DMS 273 (cell line): ENCODE measurements at regions not wholly inside any gene's neighbourhood (a gene's known extent, or its start where the extent isn't known, plus 50 kb on each side); places are given as distances from the start of the nearest gene placed in this dataset.

Experiments used
- DNase-seq: peaks from one replicate; lab custom pipeline; 2025; ENCODE audit not compliant: unreplicated experiment; lab: John Stamatoyannopoulos, UW

DNA sequence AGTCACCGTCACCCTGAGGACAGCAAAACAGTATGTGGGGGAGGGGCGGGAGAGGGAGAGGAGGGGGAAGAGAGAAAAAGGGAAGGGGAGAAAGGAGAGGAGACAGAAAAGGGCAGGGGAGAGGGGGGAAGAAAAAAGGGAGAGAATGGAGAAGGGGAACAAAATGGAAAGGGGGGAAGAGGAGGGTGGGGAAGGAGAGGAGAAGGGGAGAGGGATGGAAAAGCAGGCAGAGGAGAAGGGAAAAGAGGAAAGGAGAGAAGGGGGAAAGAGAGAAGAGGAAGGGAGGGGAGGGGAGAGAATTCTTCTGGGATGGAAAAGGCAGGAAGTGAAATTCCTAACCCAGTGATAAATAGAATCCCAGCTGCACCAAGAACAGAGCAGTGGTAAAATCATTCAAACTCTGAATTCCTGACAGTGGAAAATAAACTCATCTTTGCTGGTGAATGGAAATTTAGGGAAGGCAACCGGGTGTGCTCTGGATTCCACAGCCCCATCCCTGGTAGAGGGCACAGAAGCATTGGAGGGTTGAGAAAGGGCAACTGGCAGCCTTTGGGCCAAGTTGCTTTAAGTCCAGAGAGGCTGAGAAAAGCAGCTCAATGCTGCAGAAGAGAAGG, 244.2 kb downstream of the BCOR start:
- no peak for DNase-seq

DNA sequence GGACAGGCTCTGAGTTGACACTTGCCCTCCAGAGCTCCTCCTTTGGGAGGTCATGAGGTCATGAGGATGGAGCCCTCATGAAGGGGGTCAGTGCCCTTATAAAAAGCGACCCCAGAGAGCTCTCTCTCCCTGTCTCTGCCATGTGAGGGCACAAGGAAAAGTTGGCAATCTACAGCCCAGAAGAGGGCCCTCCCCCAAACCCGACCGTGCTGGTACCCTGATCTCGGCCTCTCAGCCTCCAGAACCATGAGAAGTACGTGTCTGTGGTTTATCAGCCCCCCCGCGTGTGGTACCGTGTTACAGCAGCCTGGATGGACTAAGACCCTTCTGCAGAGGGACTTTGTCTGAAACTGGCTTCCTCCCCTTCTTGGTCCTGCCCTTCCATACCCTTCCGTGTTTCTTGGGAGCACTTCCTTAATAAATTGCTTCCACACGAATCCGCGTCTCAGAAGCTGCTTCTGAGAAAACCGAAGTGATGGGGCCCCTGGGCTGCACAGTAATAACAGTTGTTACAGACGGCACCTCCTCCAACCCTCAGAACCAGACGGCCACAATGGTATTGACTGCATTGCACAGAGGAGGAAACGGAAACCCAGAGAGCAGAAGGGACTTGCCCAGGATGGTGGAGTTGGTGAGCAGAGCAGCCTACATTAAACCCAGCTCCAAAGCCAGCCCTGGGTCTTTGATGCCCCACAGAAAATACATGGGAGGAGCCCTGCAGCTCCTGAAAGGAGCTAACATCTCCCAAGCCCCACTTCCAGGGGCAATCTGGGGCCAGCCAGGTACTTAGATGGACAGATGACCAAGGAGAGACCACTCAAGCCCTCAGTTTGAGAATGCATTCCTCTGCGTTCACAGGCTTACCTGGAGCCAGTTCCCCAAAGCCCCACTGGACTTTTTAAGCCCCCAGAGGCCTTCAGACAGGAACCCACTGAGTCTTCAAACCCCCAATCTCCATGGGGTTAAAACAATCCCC, 242.7 kb downstream of the BCOR start:
- peak; percentile 36 for DNase-seq

DNA sequence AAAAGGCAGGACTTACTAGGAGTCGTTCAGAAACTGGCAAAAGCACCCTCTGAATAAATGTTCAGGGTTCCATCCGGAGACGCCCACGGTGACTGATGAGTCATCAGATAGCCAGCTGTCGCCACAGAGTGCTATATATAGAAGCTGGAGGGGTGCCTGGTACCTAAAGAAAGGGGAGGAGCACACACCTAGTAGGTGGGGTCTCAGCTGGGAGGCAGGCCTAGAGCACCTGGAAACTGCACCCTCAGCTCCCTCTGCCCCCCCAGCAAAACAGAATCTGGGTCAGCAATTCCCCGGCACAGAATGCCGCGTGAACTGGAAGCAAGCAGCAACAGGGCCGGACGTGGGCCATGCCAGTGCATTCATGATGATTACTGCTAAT, 242.0 kb downstream of the BCOR start:
- DNase-seq: peak; percentile 87

DNA sequence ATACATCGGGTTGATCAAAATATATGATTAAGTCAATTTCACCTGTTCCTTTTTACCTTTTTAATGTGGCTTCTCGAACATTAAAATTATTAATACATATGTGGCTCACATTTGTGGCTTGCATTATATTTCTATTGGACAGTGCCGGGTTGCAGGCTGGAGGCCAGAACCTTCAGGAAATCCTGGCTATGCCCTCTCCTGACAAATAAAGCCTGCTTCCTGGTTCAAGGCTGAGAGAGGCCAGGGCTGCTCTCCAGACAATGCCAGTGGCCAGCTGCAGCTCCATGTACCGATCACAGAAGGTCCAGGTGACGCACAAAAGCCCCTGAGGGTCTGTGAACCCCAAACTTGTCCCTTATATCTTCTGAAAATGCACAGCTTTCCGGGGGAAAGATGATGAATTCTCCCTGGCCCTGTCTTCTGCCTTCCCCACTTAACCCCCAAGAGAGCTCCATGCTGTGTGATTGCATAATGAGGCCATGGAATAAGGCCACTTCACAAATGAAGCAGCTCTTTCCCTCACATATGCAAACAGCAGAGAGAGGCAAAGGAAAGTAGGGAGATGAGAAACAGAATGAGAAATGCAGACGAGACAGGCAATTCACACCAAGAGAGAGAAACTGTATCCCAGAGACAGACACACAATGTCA, 241.2 kb downstream of the BCOR start:
- DNase-seq: no peak

DNA sequence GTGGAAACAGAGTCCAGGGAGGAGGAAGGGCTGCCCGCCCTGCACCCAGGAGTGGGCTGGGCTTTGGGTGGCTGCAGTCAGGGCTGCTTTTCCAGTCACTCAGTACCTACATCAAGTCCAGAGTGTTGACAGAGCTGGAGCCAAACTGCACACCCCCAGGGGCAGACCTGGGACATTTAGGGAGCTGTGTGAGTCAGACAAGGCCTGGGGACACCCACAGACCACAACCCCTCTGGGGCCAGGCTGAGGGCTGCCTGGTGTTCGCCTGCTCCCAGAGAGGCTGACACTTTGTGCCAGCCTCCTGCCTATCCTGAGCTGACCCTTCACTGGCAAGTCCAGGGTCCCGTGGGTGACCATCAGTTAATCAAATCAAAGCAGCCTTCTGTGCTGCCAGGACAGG, 240.0 kb downstream of the BCOR start:
- no peak for DNase-seq

DNA sequence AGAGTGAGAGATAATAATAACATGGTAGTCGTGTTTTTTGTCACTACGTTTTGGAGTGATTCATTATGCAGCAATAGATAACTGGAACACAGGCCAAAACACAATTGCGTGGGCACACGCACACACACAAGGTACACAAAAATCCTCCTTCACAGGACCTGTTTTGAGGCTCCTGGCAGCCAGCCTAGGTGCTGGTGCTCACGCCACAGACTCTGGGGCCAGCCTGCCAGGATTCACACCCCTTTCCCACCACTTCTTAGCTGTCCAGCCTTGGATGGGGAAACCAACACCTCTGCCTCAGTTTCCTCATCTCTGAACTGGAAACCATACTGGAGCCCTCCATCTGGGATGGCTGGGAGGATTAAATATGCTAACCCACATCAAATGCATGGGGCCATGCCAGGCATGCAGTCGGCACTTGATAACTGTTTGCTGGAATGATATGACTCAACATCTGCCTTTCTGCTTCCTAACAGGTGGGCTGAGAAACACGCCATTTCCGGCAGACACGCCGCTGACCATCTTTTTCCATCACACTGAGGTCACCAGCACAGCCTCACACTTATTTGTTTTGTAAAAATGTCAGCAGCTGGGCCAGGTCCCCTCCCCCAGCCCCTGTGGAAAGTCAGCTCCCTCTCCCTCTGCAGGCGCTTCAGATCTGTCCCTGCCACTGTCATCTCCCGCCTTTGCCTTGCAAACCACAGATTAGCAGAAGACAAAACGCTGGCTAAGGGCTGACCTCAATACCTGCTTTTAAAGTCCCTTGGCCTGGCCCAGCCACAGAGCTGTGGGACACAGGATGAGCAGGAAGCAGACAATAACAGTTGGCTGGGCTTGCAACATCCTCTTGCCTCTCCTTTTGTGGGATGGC, 237.5 kb downstream of the BCOR start:
- DNase-seq: peak; percentile 75

DNA sequence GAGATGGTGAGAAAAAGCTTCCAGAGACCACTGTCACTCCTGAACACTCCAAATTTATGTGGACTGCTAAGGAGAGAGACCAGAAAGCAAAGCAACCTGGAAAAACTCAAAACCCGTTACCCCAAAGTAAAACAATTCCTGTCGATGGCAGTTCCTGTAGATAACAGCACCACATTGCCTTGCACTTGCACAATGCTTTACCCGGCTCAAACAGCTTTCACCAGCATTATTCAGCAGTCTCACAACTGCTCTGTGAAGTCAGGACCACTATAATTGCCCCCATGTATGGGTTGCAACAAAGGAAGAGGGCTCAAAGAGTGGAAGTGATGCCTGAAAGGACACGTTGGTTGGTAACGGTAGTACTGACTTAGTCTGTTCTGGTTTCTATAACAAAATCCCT, 234.8 kb downstream of the BCOR start:
- DNase-seq: no peak

DNA sequence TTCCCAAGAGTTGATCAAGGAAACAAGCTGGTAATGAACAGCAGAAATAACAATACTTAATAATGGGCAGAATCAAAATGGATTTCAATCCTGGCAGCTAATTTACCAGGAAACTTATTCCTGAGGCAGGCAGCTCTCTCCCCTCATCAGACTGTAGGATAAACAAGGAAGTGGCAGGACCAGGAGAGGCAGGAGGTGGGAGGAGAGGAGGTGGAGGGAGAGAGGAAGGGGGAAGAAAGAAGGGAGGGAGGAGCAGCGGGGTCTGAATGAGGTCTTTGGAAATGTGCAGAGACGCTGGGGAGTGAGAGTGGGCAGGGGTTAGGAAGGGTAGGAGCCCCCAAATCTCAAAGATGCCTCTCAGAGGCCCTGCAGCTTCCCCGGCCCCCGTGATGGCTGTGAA, 231.5 kb downstream of the BCOR start:
- no peak for DNase-seq

DNA sequence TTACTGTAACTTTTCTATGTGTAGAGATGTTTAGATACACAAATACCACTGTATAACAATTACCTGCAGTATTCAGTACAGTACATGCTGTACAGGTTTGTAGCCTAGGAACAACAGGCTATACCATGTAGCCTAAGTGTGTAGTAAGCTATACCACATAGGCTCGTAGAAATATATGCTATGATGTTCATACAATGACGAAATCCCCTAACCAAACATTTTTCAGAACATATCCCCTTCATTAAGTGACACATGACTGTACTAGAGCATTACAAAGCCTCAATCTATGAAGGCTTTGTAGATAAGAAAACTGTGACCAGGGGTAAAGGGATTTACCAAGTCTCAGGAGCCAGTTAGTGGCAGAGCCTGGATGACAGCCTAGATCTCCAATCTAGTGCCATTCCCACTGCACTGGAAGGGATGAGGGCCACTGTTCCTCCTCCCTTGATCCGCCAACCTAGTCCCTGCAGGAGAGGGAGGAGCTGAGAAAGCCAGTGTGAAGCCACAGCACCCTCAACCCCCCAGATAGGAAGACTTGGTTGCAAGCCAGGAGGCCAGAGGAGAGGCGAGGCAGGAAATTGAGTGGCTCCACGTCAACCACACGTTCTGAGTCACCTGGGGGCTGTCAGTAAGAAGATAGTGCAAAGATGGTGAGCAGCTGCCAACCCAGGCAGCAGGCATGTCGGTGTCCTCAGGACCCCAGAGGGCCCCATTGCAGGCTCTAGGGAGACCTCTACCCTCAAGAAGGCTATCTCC, 227.7 kb downstream of the BCOR start:
- no peak for DNase-seq

DNA sequence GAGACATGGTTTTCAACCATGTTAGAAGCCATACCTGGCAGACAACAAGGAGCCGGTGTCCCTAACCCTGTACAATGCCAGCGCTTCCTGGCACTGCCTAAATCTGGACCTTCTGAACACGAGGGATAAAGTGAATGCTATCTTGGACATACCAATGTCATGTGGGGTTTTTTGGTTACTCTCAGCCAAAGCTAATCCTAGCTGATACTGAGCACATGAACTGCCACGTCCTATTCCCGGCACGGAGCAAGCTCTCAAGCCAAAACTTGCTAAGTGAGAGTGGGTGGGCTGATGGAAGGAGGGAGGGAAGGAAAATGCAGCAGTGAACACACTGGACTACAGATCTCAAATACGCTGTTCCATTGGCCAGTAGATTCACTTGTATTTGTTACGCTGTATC, 226.1 kb downstream of the BCOR start:
- DNase-seq: no peak

DNA sequence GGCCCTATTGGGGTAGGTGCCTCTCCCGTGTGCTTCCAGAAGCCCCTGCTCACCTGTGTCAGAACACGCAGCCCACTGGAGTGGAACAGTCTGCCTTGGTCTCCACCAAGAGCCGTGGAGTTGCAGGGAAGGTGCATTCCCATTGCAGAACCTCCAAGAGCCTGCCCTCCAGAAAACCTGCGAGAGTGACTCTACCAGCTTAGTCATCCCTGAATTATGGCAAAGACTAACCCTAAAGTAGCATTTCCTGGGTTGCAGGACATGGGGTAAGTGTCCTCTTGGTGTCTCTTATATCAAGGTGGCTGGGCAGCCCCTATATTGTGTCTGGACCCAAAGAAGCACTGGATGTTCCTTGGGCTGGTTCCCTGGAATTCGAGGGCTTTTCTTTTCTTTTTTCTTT, 224.6 kb downstream of the BCOR start:
- no peak for DNase-seq

DNA sequence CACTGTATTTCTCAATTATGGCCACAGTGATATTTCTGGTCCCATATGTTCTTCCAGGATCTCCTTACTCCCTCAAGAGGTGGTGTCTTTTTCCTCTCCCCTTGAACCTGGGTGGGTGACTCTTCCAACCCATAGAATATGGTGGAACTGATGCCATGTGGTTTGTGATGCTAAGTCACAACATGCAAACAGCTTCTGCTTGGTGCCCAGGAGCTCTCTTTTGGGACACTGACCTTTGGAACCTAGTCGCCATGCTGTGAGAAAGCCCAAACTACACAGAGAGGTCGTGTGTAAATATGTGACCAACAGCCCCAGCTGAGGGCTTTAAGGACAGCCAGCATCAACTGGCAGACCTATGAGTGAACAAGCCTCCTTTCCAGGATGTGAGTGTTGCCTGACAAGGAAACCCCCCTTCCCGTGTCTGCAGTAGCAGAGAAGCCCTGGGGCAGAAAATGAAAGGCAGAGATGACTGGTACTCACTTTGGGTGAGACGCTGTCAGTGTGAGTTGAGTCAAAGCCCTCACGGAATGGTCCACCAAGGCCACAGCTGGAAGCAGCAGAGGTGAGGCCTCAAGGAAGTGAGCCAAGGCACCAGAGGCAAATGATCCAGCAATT, 223.4 kb downstream of the BCOR start:
- no peak for DNase-seq

DNA sequence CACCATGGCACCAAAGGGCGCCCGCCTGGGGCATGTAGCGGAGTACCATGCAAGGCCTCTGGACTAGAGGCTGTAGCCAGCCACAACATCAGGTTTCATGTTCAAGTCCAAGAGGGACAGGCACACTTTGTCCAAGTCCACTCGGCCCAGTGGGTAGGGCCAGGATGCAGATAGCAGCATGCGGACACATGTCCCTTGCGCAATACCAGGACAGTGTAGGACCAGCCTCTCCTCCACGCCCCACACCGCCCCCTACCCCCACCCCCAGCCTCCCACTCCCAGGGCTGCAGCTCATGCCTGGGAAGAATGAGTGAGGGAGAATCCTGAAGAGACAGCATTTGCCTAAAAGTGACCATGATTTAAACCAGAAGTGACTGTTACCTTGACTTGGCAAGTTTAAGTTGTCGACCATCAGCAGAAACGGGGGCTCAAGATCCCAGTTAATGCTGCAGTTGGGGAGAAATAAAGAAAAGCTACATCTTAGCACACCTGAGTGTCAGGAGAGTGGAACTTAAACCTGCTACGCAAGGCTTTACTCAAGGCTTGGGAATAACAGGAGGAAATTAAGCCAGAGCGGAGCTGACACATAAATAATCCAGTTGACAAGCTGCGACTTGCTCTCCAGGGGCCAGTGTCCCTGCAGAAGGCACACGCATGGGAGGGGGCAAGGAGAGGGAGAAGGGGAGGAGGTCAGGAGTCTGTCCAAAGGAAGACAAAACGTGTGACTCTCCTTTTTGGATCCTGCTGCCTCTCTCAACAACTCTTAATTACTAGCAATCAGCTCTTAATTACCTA, 221.7 kb downstream of the BCOR start:
- DNase-seq: no peak

DNA sequence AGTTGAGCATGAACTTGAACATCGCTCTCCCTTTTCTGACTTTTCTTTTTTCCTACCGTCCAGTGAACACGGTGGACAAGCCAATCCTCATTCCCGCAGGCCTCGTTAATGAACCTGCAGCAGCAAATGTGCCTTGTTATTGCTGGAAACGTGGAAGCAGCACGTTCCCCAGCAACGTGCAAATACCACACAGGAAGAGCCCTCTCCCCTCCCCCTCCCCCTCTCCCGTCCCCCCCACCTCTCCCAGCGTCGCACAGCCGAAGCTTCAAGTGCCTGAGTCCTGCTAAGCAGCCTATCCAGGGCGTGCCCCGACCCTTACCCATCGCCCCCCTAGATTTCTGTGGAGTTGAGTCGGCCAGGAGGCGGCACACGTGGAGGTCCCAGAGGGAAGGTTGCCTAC, 219.9 kb downstream of the BCOR start:
- no peak for DNase-seq

DNA sequence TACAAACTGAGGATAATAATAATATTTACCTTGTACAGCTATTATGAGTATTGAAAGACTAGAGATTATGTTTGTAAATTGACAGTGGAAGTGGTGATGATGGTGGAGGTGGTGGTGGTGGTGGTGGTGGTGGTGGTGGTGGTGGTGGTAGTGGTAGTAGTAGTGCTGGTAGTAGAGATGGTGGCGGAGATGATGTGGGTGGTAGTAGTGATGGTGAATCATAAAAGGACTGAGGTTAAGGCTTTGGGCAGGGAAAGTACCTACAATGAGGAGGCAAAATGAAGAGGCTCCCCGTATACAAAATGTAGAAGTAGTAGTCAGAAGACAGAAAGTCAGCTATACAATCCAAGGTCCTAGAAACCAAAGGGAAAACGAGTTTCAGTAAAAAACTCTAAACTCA, 214.1 kb downstream of the BCOR start:
- no peak for DNase-seq

DNA sequence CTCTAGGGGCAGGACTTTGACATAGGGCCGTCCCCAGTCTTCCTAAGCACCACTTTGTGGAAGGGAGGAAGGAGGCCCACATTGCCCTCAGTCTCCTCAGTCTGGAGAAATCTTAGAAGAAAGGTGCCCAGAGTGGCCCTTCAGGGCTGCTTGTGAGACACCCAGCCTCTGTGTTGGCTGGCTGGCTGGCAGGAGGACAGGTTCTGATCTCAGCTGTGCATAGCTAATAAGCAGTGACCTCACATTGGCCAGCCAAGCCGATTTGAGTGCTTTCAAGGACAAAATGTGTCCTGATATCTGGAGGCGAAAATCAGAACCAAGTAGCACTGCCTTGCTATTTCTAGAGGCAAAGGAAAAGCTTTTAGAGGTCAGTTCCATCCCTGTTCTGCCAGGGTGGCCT, 211.5 kb downstream of the BCOR start:
- DNase-seq: no peak

DNA sequence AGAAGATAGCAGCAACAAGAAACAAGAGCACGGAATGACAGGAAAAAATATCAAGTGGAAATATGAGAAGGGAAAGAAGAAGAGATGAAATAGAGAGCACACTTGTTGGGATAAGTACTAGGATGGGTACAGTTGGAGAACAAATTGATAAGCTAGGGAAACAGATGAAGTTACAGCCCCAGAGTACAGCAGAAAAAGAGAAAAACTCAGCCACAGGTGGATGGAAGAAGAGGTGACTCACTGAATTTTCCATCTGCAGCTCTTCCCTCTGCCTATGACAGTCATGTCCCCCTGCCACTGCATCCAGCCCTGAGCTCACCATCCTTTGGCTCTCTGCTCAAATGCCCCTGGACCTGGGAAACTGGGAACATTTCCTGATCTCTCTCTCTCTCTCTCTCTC, 209.0 kb downstream of the BCOR start:
- DNase-seq: no peak

DNA sequence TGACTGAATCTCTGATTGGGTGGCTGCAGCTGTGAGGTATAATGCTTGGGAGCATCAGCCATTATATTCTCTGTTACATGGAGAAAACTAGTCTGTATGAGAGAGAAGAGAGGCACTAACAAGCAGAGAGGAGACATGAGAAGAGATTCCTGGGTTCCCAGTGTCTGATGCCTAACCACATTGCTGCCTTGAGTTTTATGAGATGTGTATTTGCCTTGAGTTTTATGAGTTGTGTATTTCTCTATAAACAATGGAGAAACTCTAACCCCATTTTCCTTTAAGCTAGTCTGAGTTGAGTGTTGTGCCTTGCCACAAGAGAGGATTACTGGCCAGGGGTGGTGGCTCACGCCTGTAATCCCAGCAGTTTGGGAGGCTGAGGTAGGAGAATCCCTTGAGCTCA, 208.1 kb downstream of the BCOR start:
- no peak for DNase-seq

DNA sequence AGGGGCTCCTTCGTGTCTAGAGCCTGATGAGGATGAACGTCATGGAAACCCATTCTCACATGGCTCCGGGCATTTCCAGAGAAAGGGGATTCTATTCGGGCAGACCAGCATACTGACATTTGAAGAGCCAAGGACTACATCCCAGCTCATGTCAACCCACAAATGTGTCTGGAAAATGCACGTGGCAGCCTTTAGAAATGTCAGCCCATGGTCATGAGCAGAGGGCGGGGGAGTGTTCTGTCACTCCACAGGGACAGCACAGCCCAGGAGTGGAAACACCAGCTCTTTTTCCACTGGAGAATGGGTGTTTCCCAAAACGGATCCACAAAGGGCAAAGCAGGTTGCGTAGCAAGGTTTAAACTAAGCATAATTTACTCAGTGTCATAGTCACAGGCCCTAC, 207.0 kb downstream of the BCOR start:
- no peak for DNase-seq
